22Rv1 (cell line): ENCODE measurements at regions not wholly inside any gene's neighbourhood (a gene's known extent, or its start where the extent isn't known, plus 50 kb on each side); places are given as distances from the start of the nearest gene placed in this dataset.

Source experiments
- H3K27ac ChIP-seq: fragments of 450-650 bp; 2 replicates; pipeline ENCODE4 v1.5.1; 2017
- ZFX ChIP-seq: fragments of 450-650 bp; IDR thresholded peaks from 2 replicates; pipeline ENCODE4 v1.6.1; 2017; ENCODE audit warnings: antibody characterized with exemption, borderline replicate concordance
- TF ChIP-seq, protein P1 (sequence below): fragments of 450-650 bp; IDR thresholded peaks from 2 replicates; pipeline ENCODE4 v1.5.1; 2017; ENCODE audit warnings: mild to moderate bottlenecking

DNA sequence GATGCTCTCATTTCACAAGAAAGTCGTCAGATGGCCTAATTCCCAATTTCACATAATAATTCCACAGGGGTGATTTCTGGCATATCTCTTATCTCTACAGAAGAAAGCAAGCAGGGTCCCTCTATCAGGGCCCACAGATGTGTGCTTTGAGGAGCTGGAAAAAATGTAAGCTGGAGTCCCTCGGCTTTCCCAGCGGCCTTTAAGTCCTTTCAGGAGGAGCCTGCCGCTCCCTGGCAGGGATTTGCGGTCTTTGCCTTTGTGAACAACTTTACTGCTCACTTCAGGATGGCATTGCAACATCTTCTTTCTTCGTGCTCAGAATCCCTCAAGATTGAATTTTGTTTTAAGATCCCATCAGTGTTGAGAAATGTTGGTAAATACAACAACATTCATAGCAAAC, 83.0 kb downstream of the FZD10 start:
- TF ChIP-seq ZFX, result no peak
- TF ChIP-seq, protein P1, sequence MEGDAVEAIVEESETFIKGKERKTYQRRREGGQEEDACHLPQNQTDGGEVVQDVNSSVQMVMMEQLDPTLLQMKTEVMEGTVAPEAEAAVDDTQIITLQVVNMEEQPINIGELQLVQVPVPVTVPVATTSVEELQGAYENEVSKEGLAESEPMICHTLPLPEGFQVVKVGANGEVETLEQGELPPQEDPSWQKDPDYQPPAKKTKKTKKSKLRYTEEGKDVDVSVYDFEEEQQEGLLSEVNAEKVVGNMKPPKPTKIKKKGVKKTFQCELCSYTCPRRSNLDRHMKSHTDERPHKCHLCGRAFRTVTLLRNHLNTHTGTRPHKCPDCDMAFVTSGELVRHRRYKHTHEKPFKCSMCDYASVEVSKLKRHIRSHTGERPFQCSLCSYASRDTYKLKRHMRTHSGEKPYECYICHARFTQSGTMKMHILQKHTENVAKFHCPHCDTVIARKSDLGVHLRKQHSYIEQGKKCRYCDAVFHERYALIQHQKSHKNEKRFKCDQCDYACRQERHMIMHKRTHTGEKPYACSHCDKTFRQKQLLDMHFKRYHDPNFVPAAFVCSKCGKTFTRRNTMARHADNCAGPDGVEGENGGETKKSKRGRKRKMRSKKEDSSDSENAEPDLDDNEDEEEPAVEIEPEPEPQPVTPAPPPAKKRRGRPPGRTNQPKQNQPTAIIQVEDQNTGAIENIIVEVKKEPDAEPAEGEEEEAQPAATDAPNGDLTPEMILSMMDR, result no peak
- no peak overlapping the region for H3K27ac ChIP-seq

GRCh38 chr12:130246560-130246959, 84.3 kb downstream of the FZD10 start:
- H3K27ac ChIP-seq, result no peak overlapping the region
- TF ChIP-seq ZFX, result no peak
- TF ChIP-seq, protein P1, result no peak

DNA sequence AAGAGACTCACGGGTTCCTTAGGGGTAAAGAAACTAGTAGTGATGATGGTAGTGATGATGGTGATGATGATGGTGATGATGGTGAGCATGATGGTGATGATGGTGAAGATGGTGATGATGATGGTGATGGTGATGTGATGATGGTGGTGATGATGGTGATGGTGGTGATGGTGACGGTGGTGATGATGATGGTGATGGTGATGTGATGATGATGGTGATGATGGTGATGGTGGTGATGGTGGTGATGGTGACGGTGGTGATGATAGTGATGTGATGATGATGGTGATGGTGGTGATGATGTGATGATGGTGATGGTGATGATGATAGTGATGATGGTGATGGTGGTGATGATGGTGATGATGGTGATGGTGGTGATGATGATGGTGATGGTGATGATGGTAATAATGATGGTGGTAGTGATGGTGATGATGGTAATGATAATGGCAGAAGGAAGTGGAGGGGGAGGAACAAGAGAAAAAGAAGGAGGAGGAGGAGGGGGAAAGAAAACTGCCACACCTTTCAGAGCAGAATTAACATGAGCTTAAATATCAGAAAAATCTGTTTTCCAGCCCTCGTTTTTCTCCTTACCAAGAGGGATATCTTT, 85.5 kb downstream of the FZD10 start:
- TF ChIP-seq, protein P1, result no peak
- no peak for TF ChIP-seq ZFX
- no peak overlapping the region for H3K27ac ChIP-seq

DNA sequence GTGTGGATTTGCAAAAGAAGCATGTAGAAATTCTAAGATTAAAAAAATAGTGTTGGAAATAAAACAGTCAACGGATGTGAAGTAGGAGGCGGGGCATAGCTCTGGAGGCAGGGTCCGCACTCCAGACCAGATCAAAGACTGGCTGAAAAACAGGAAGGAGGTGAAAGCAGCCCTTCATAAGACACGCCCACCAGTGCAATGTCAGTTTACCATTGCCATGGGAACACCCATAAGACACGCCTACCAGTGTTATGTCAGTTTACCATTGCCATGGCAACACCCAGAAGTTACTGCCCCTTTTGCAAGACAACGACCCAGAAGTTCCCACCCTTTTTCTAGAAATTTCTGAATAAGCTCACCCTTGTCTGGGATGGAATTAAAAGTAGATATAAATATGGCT, 87.1 kb downstream of the FZD10 start:
- TF ChIP-seq ZFX, result no peak
- TF ChIP-seq, protein P1, result no peak
- no peak overlapping the region for H3K27ac ChIP-seq

GRCh38 chr12:130251236-130251780, 86.4 kb upstream of the PIWIL1 start:
- no peak overlapping the region for H3K27ac ChIP-seq
- TF ChIP-seq, protein P1, result no peak
- no peak for TF ChIP-seq ZFX

GRCh38 chr12:130253866-130254265, 83.8 kb upstream of the PIWIL1 start:
- H3K27ac ChIP-seq, result no peak overlapping the region
- no peak for TF ChIP-seq ZFX
- TF ChIP-seq, protein P1, result no peak

GRCh38 chr12:130254461-130255276, 83.0 kb upstream of the PIWIL1 start:
- H3K27ac ChIP-seq, result no peak overlapping the region

More at GRCh38 chr12:130254461-130255276, 83.0 kb upstream of the PIWIL1 start:
- TF ChIP-seq ZFX, result no peak
- TF ChIP-seq, protein P1, result no peak
